A673 (cell line): ENCODE measurements at regions not wholly inside any gene's neighbourhood (a gene's known extent, or its start where the extent isn't known, plus 50 kb on each side); places are given as distances from the start of the nearest gene placed in this dataset.

Source experiments
- BruUV-seq: library from RNA; stranded (reverse); fragments of 400-500 nt; replicated peaks from 2 replicates; lab custom pipeline; 2021; lab: Mats Ljungman, UMichigan
- CTCF ChIA-PET: fragments of 300-600 bp; sonication (Branson Sonifier 250); formaldehyde crosslinking; loops from one replicate; lab custom pipeline; 2022; ENCODE audit warnings: antibody characterized with exemption; lab: Charles Lee
- POLR2A ChIA-PET: fragments of 300-600 bp; sonication (Branson Sonifier 250); formaldehyde crosslinking; loops from one replicate; lab custom pipeline; 2022; ENCODE audit warnings: antibody characterized with exemption; ENCODE audit not compliant: low non-redundant PET; lab: Charles Lee
- DNase-seq: peaks from one replicate; pipeline ENCODE4 v3.0.0-alpha.2; 2015; ENCODE audit warnings: low spot score
- H3K27ac ChIP-seq: fragments of 200-600 bp; sonication (generic); 2 replicates; pipeline ENCODE4 v1.5.1; 2016; ENCODE audit warnings: mixed run types, low read depth, mild to moderate bottlenecking, mixed read lengths, antibody characterized with exemption, low read length; ENCODE audit not compliant: poor library complexity, severe bottlenecking
- H3K27me3 ChIP-seq: fragments of 200-600 bp; sonication (generic); replicated peaks from 2 replicates; pipeline ENCODE4 v1.6.1; 2017; ENCODE audit warnings: mixed run types, low read depth, mild to moderate bottlenecking, mixed read lengths, antibody characterized with exemption, low read length; ENCODE audit not compliant: insufficient read depth, poor library complexity
- H3K36me3 ChIP-seq: fragments of 200-600 bp; sonication (generic); 2 replicates; pipeline ENCODE4 v1.6.1; 2016; ENCODE audit warnings: mixed run types, mild to moderate bottlenecking, mixed read lengths, antibody characterized with exemption, low read length; ENCODE audit not compliant: insufficient read depth, poor library complexity, severe bottlenecking
- H3K4me1 ChIP-seq: fragments of 200-600 bp; sonication (generic); 2 replicates; pipeline ENCODE4 v1.6.1; 2017; ENCODE audit warnings: mixed run types, mild to moderate bottlenecking, mixed read lengths, antibody characterized with exemption, low read length; ENCODE audit not compliant: insufficient read depth, poor library complexity, severe bottlenecking
- H3K4me3 ChIP-seq: fragments of 200-600 bp; sonication (generic); 2 replicates; pipeline ENCODE4 v1.5.1; 2016; ENCODE audit warnings: low read depth, mixed run types, mild to moderate bottlenecking, mixed read lengths, low read length; ENCODE audit not compliant: poor library complexity, severe bottlenecking
- H3K9me3 ChIP-seq: fragments of 200-600 bp; sonication (generic); 2 replicates; pipeline ENCODE4 v1.6.1; 2016; ENCODE audit warnings: mixed run types, low read depth, mild to moderate bottlenecking, mixed read lengths, antibody characterized with exemption, low read length; ENCODE audit not compliant: poor library complexity, severe bottlenecking
- CTCF ChIP-seq: fragments of 300-800, 200-600 bp; sonication (generic); conservative IDR thresholded peaks from 2 replicates; pipeline ENCODE4 v1.5.1; 2017; ENCODE audit warnings: low read depth, mild to moderate bottlenecking, antibody characterized with exemption, low read length, moderate library complexity, mixed read lengths
- EZH2 ChIP-seq: fragments of 200-600 bp; sonication (generic); IDR thresholded peaks from 2 replicates; pipeline ENCODE4 v1.6.1; 2017; ENCODE audit warnings: borderline replicate concordance, low read depth, mild to moderate bottlenecking, mixed read lengths, antibody characterized with exemption, low read length; ENCODE audit not compliant: poor library complexity, severe bottlenecking
- intact Hi-C: fragments of 100-400 bp; cut with micrococcal nuclease; formaldehyde crosslinking; loops from one replicate; pipeline ENCODE4 v1.10.0; 2022; ENCODE audit not compliant: unreplicated experiment

DNA sequence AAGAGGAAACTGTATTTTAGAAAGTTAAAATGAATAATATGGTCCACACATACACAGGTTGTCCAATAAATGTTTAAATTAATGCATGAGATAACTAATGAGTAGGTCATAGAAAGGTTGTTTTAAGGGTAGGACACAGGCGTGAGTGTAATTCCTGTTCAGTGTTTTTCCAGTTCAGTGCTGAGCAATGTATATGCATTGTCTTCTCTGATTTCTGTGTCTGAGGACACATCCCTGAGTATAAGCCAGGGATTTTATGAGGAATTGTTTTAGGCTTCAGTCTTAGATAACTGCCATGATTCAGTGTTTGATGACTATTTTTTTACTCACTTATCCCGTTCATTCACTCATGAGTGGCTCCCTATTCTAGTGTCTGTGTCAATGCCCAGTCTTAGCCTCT, 298.5 kb upstream of the TBX18 start:
- H3K36me3 ChIP-seq = no peaks in the 10 kb centered on the region
- ChIA-PET POLR2A (no interaction called here), CTCF (no interaction called here)
- no peak overlapping the region for H3K27ac ChIP-seq
- H3K4me3 ChIP-seq = no peak overlapping the region
- no peaks in the 10 kb centered on the region for H3K9me3 ChIP-seq
- BruUV-seq = no TSS peak
- DNase-seq = no peak
- intact Hi-C loops = no loop called here
- TF ChIP-seq CTCF = no peak
- no peak for TF ChIP-seq EZH2
- peaks cover 12% of the 10 kb centered on the region for H3K4me1 ChIP-seq
- no peaks in the 10 kb centered on the region for H3K27me3 ChIP-seq

DNA sequence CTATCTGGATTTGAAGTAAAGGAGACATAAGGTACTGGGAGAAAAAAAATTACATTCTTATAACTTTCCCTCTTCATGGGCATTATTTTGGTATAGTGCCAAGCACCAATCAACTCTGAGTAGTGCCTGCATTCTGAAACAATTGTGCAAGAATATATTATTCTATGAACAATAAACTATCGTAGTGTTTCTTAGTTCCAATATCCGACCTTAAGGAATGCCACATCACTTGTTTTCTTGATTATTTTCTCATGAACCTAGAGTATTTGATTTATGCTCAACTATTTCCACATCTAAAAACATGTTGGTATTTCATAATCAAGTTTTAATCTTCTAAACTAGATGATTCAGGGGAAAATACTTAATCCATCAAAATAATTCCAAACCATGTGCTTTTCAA, 294.4 kb upstream of the TBX18 start:
- Histone ChIP-seq H3K9me3 (no peaks in the 10 kb centered on the region), H3K27me3 (no peaks in the 10 kb centered on the region), H3K27ac (no peak overlapping the region), H3K4me3 (no peak overlapping the region), H3K4me1 (peaks cover 6% of the 10 kb centered on the region), H3K36me3 (no peaks in the 10 kb centered on the region)
- POLR2A ChIA-PET = no interaction called here
- CTCF ChIA-PET = no interaction called here
- intact Hi-C loops = no loop called here
- BruUV-seq = no TSS peak
- DNase-seq = no peak
- no peak for TF ChIP-seq EZH2

DNA sequence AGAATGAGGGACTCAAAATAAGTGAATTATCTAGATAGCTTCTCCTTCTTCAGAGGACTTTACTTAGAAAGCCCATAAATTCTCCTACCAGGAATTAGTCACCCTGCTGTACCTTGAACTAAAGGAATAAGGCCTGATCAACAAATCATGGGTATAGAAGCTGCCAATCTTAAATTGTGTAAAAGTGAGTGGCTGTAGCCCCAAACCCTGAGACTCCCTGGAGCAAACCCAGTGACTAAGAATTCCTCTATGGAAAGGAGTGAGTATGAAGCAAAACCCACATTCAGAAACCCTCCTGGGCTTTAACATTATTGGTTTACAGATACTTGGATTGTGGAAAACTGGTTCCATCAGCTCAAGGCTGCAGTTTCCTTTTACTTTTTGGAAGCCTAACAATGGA, 285.8 kb upstream of the TBX18 start:
- H3K4me3 ChIP-seq = no peak overlapping the region
- H3K9me3 ChIP-seq = no peaks in the 10 kb centered on the region
- ChIA-PET CTCF (no interaction called here), POLR2A (no interaction called here)
- DNase-seq = no peak
- no TSS peak for BruUV-seq
- TF ChIP-seq EZH2 = no peak
- TF ChIP-seq CTCF = no peak
- intact Hi-C loops = no loop called here
- H3K4me1 ChIP-seq = no peaks in the 10 kb centered on the region
- H3K36me3 ChIP-seq = no peaks in the 10 kb centered on the region
- no peak overlapping the region for H3K27ac ChIP-seq
- H3K27me3 ChIP-seq = no peaks in the 10 kb centered on the region

DNA sequence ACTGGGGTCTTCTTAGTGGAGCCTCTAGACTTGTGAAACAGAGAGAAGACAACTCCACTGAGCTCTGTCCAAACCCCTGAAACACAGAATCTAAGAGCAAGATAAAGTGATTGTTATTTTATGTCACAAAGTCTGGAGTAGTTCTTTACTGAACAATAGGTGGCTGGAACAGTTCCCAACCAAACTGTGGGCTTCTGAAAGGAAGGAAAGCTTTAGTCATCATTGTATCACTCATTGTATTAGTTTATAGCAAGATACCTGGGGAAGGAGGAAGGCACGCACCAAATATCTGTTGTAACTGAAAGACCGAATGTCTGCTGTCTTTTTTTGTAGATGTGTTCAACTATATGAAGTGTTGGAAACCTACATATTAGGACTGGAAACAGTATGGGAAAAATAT, 284.9 kb upstream of the TBX18 start:
- BruUV-seq = no TSS peak
- no peak overlapping the region for H3K27ac ChIP-seq
- H3K4me1 ChIP-seq = no peaks in the 10 kb centered on the region
- no peaks in the 10 kb centered on the region for H3K36me3 ChIP-seq
- no peak for DNase-seq
- TF ChIP-seq CTCF = no peak
- no peak for TF ChIP-seq EZH2
- no peak overlapping the region for H3K4me3 ChIP-seq
- H3K9me3 ChIP-seq = no peaks in the 10 kb centered on the region
- H3K27me3 ChIP-seq = no peaks in the 10 kb centered on the region
- POLR2A ChIA-PET = no interaction called here
- CTCF ChIA-PET = no interaction called here
- intact Hi-C loops = no loop called here
